Stomach (tissue), 4 donors: ENCODE measurements at regions not wholly inside any gene's neighbourhood (a gene's known extent, or its start where the extent isn't known, plus 50 kb on each side); places are given as distances from the start of the nearest gene placed in this dataset.

Experiments used
- CTCF ChIP-seq, 7 experiments: fragments of 450-650 bp in 4 of 7; fragments of 200-600 bp in 3 of 7; sonication (generic) in 3 of 7; IDR thresholded peaks; one replicate each; pipeline ENCODE4 v1.5.1; 2016 to 2019; ENCODE audit warnings: antibody characterized with exemption in 7 of 7, control low read depth in 2 of 7, mild to moderate bottlenecking in 1 of 7
- EP300 ChIP-seq: sonication (generic); formaldehyde crosslinking; IDR thresholded peaks from one replicate; pipeline ENCODE4 v1.6.1; 2017; ENCODE audit warnings: antibody characterized with exemption
- POLR2A ChIP-seq, 4 donors: fragments of 450-650 bp; IDR thresholded peaks; one replicate each; pipeline ENCODE4 v1.6.1; 2016; ENCODE audit warnings: antibody characterized with exemption in 4 of 4, control low read depth in 2 of 4, mild to moderate bottlenecking in 1 of 4, moderate library complexity in 1 of 4
- POLR2AphosphoS5 ChIP-seq, 3 donors: sonication (generic); formaldehyde crosslinking; IDR thresholded peaks; one replicate each; pipeline ENCODE4 v1.6.1; 2016; ENCODE audit warnings: antibody characterized with exemption in 3 of 3

DNA sequence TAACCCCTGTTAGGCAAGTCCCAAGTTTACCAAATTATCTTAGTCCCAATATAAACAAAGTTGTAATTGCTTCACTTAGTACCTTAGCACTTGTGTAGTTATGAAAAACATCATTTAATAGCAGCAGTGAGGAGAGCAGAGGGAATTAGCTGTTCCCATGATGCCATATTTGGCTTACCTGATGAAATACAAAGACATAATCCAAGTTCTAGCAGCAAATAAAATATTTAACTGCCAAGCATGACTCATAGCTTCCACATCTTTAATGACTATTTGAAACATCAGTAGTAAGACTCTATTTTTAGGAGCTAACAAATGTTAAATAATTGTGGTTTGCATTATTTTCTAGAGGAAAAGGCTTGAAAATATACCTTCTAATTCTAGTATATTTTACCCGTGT lies 94.0 kb upstream of the MCHR2 start:
- TF ChIP-seq POLR2AphosphoS5 (IDR thresholded peaks at IDR 0.05) = no peak
- no peak for TF ChIP-seq POLR2A (IDR thresholded peaks at IDR 0.05)
- TF ChIP-seq CTCF (IDR thresholded peaks at IDR 0.05) = no peak
- TF ChIP-seq EP300 = no peak
